Rectal smooth muscle tissue (tissue), 1 donor: ENCODE measurements at regions not wholly inside any gene's neighbourhood (a gene's known extent, or its start where the extent isn't known, plus 50 kb on each side); places are given as distances from the start of the nearest gene placed in this dataset.

Experiments
- H3K27ac ChIP-seq: one replicate; pipeline ENCODE4 v1.7.0; 2013; ENCODE audit warnings: low read depth, low read length, inconsistent platforms
- H3K27me3 ChIP-seq: one replicate; pipeline ENCODE4 v1.7.0; 2013; ENCODE audit warnings: low read length; ENCODE audit not compliant: control insufficient read depth, insufficient read depth
- H3K36me3 ChIP-seq: one replicate; pipeline ENCODE4 v1.7.0; 2013; ENCODE audit warnings: low read length; ENCODE audit not compliant: control insufficient read depth, insufficient read depth
- H3K4me1 ChIP-seq: one replicate; pipeline ENCODE4 v1.7.0; 2013; ENCODE audit warnings: low read length; ENCODE audit not compliant: control insufficient read depth, insufficient read depth
- H3K4me3 ChIP-seq: one replicate; pipeline ENCODE4 v1.7.0; 2013; ENCODE audit warnings: low read length
- H3K9ac ChIP-seq: one replicate; pipeline ENCODE4 v1.7.0; 2013; ENCODE audit warnings: low read length

GRCh38 chr9:106058460-106058859 lies 364.1 kb downstream of the TMEM38B start:
- no peaks in the 10 kb centered on the region for H3K36me3 ChIP-seq
- no peak overlapping the region for H3K4me3 ChIP-seq
- H3K4me1 ChIP-seq: no peaks in the 10 kb centered on the region
- H3K27me3 ChIP-seq: no peaks in the 10 kb centered on the region
- no peak overlapping the region for H3K27ac ChIP-seq
- H3K9ac ChIP-seq: no peak overlapping the region

GRCh38 chr9:106059886-106060285 lies 365.5 kb downstream of the TMEM38B start:
- Histone ChIP-seq H3K27me3 (no peaks in the 10 kb centered on the region), H3K4me3 (no peak overlapping the region), H3K36me3 (no peaks in the 10 kb centered on the region), H3K9ac (no peak overlapping the region), H3K4me1 (no peaks in the 10 kb centered on the region), H3K27ac (no peak overlapping the region)

DNA sequence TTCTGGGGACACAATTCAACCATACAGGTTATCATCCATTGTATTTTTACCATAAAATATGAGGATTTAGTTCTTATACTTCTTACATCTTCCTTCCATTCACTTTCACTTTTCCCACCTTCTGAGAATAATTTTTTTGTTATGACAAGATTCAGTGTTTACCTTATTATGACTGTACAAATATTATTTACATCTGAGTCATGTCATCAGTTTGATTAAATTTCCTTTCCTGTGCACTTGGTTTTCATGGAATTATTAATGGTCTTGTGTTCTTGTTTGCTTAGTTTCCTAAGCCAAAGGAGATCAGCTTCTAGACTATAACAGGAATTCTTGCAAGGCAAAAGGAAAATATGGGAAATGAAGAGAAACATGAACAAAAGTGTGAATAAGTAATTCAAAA lies 366.5 kb downstream of the TMEM38B start:
- H3K27me3 ChIP-seq: no peaks in the 10 kb centered on the region
- no peak overlapping the region for H3K27ac ChIP-seq
- H3K36me3 ChIP-seq: no peaks in the 10 kb centered on the region
- H3K4me3 ChIP-seq: no peak overlapping the region
- H3K4me1 ChIP-seq: peaks cover 4% of the 10 kb centered on the region
- no peak overlapping the region for H3K9ac ChIP-seq

DNA sequence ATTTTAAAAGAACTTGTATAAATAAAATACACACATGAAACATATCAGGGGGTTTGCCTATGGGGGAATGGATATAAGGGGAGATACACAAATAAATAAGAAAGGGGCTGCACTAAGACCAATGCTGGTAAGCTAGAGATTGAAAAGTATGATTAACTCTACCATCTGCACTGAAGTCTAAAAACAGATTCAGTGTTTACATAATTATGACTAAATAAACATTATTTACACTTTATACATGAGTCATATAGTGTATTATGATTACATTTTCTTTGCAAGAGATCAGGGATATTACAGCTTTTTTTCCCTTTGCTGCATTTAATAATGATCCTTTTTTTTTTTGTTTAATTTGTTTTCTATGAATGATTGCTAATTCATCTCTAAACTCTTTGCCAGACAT lies 367.9 kb downstream of the TMEM38B start:
- no peak overlapping the region for H3K4me3 ChIP-seq
- no peak overlapping the region for H3K27ac ChIP-seq
- no peaks in the 10 kb centered on the region for H3K27me3 ChIP-seq
- peaks cover 9% of the 10 kb centered on the region for H3K4me1 ChIP-seq
- H3K36me3 ChIP-seq: no peaks in the 10 kb centered on the region
- no peak overlapping the region for H3K9ac ChIP-seq

DNA sequence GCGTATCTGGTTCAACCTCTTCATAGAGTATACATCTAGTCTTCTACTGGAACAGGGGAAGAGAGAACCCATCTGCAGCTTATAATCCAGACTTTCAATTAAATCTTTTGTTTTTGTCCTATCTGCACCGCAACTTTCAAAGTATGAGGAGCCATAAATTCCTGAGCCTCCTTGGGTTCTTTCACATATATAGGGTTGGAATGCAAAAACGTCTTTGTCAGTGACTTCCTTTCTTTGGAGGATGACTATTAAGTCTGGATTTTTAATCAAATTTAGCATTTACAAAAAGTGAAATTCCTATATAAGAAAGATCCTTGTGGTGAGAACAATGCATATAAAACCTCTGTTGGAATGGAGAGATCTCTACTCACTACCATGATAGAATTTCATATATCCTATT lies 370.8 kb downstream of the TMEM38B start:
- Histone ChIP-seq H3K27ac (no peak overlapping the region), H3K4me1 (peaks cover 12% of the 10 kb centered on the region), H3K4me3 (no peak overlapping the region), H3K36me3 (no peaks in the 10 kb centered on the region), H3K27me3 (no peaks in the 10 kb centered on the region), H3K9ac (no peak overlapping the region)

GRCh38 chr9:106065579-106066214 lies 371.4 kb downstream of the TMEM38B start:
- Histone ChIP-seq H3K4me3 (no peak overlapping the region), H3K36me3 (no peaks in the 10 kb centered on the region), H3K4me1 (peaks cover 12% of the 10 kb centered on the region), H3K27me3 (no peaks in the 10 kb centered on the region), H3K9ac (no peak overlapping the region), H3K27ac (no peak overlapping the region)

DNA sequence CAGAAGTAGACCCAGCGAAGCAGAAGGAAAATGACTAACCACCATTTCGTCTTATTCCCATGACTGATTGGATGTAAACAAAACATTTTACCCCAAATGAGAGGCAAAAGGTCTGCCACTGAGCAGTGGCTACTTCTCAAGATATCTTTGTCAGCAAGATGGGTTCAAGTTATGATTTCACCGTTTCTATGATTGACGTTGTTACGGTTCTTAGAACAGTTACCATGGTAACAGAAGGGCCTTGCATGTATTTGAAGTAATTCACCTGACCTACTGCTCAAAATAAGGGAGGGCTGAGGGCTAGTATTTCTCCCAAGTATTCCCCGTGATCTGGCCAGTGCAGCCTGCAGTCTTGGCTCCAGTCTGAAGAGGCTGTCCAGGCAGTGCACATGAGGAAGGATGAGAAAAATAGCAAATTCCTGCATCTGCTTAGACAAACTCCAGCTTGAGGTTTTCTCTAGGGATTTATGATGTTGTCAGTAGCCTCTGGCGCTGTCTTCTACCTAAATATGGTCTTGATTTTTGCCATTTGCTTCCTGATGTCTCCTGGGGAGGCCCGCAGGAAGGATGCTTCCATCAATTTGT lies 372.7 kb downstream of the TMEM38B start:
- Histone ChIP-seq H3K27me3 (no peaks in the 10 kb centered on the region), H3K9ac (no peak overlapping the region), H3K27ac (peak overlapping the region; percentile 28), H3K4me1 (peaks cover 12% of the 10 kb centered on the region), H3K4me3 (no peak overlapping the region), H3K36me3 (no peaks in the 10 kb centered on the region)

- Histone ChIP-seq H3K4me3 (no peak overlapping the region), H3K27me3 (no peaks in the 10 kb centered on the region), H3K4me1 (peaks cover 12% of the 10 kb centered on the region), H3K36me3 (no peaks in the 10 kb centered on the region), H3K27ac (no peak overlapping the region), H3K9ac (no peak overlapping the region)
Measured at GRCh38 chr9:106069241-106069640, 374.9 kb downstream of the TMEM38B start.

DNA sequence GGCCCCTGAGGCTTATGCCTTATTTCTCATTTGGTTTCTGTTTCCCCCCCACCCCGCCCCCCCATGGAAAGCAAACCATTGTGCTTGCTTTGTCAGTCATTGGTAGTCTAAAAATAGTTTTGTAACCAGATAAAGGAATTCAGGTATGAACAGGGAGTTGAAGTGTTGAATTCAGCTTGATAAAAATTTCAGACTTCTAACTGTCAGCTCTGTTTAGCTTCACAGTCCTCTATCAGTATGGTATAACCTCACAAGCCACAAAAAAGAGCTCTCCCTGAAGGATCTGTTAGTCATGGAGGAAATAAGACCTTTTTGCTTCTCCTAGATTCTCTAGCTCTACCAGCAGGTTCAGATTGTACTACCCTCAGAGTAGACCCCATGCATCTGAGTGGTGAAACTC lies 378.1 kb downstream of the TMEM38B start:
- H3K36me3 ChIP-seq: no peaks in the 10 kb centered on the region
- H3K27me3 ChIP-seq: no peaks in the 10 kb centered on the region
- H3K9ac ChIP-seq: no peak overlapping the region
- peaks cover 3% of the 10 kb centered on the region for H3K4me1 ChIP-seq
- H3K4me3 ChIP-seq: no peak overlapping the region
- no peak overlapping the region for H3K27ac ChIP-seq

DNA sequence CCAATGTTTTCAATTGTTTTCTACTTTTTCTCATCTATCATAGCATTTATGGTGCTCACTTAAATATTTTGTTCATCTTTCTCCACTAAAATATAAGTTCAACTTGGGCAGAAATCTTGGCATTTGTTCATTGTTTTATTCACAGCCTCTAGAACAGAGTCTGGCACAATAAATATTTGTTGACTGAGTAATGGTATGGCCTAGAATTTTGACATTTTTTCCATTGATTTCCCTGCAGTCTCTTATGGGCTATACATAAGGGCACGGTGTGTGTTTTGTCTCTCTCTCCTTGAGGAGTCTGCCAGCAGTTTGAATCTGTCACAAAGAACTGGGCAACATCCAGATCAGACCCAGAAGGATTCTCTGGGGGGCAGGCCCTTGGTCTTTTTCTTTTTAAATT lies 379.7 kb downstream of the TMEM38B start:
- Histone ChIP-seq H3K9ac (no peak overlapping the region), H3K27me3 (no peaks in the 10 kb centered on the region), H3K36me3 (no peaks in the 10 kb centered on the region), H3K4me3 (no peak overlapping the region), H3K4me1 (peaks cover 3% of the 10 kb centered on the region), H3K27ac (no peak overlapping the region)

- Histone ChIP-seq H3K4me1 (no peaks in the 10 kb centered on the region), H3K4me3 (no peak overlapping the region), H3K36me3 (no peaks in the 10 kb centered on the region), H3K27ac (no peak overlapping the region), H3K27me3 (no peaks in the 10 kb centered on the region), H3K9ac (no peak overlapping the region)
Measured at GRCh38 chr9:106075236-106075959, 381.1 kb downstream of the TMEM38B start.

- no peaks in the 10 kb centered on the region for H3K4me1 ChIP-seq
- no peak overlapping the region for H3K4me3 ChIP-seq
- no peak overlapping the region for H3K27ac ChIP-seq
Measured at GRCh38 chr9:106075960-106076327, 381.6 kb downstream of the TMEM38B start.

GRCh38 chr9:106076711-106077110 lies 382.4 kb downstream of the TMEM38B start:
- no peak overlapping the region for H3K27ac ChIP-seq

More at GRCh38 chr9:106075960-106076327, 381.6 kb downstream of the TMEM38B start:
- H3K27me3 ChIP-seq: no peaks in the 10 kb centered on the region
- no peaks in the 10 kb centered on the region for H3K36me3 ChIP-seq
- H3K9ac ChIP-seq: no peak overlapping the region

More at GRCh38 chr9:106076711-106077110, 382.4 kb downstream of the TMEM38B start:
- no peaks in the 10 kb centered on the region for H3K36me3 ChIP-seq
- no peak overlapping the region for H3K9ac ChIP-seq
- H3K4me3 ChIP-seq: no peak overlapping the region
- no peaks in the 10 kb centered on the region for H3K4me1 ChIP-seq
- H3K27me3 ChIP-seq: no peaks in the 10 kb centered on the region
